ENCODE measurements at regions not wholly inside any gene's neighbourhood (a gene's known extent, or its start where the extent isn't known, plus 50 kb on each side); places are given as distances from the start of the nearest gene placed in this dataset.

DNA sequence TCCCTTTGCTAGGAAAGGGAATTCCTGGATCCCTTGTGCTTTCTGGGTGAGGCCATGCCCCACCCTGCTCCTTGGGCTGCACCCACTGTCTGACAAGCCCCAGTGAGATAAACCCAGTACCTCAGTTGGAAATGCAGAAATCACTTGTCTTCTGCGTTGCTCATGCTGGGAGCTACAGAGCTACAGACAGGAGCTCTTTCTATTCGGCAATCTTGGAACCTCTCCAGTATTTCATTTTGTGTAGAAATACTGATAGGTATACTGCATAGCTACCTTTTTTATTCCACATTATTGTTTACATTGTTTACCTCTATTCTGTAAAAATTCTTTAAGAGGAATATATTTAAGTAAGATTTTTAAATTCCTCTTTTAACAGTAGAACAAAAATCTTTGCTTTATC lies 302.5 kb upstream of the SLITRK5 start:
- Histone ChIP-seq H3K4me1 (ENCODE audit: control insufficient read depth, insufficient read depth, low read length) (no peaks in the 10 kb centered on the region), H3K4me3 (ENCODE audit: low read length) (no peak overlapping the region), H3K27me3 (ENCODE audit: control insufficient read depth, insufficient read depth, low read length) (no peaks in the 10 kb centered on the region), H3K9me3 (ENCODE audit: control insufficient read depth, insufficient read depth, low read length) (no peaks in the 10 kb centered on the region), H3K27ac (ENCODE audit: low read length) (no peak overlapping the region), H3K36me3 (ENCODE audit: control insufficient read depth, insufficient read depth, low read length) (no peaks in the 10 kb centered on the region)
- DNase-seq (no peak), ATAC-seq (no peak)
- H3K27me3 Mint-ChIP-seq (ENCODE audit: low read depth in 2 of 2): no peaks in the 10 kb centered on the region
- no peak overlapping the region for H3K27ac Mint-ChIP-seq
- WGBS (ENCODE audit: insufficient coverage): 100% methylated on average over 1 of the region's 2 CpGs
- H3K36me3 Mint-ChIP-seq: no peaks in the 10 kb centered on the region
- TF ChIP-seq CTCF (IDR thresholded peaks at IDR 0.05): no peak
- H3K4me3 Mint-ChIP-seq: no peak overlapping the region
- no peaks in the 10 kb centered on the region for H3K4me1 Mint-ChIP-seq
- intact Hi-C loops (cut with micrococcal nuclease): no loop called here
- H3K9me3 Mint-ChIP-seq: peaks cover 18 to 22% of the 10 kb centered on the region in 2 donors

GRCh38 chr13:87376081-87376480 lies 295.1 kb upstream of the SLITRK5 start:
- H3K27me3 Mint-ChIP-seq (ENCODE audit: low read depth in 2 of 2): no peaks in the 10 kb centered on the region
- intact Hi-C loops (cut with micrococcal nuclease): no loop called here
- peaks cover 2% of the 10 kb centered on the region for H3K36me3 Mint-ChIP-seq
- Histone ChIP-seq H3K27me3 (ENCODE audit: control insufficient read depth, insufficient read depth, low read length) (no peaks in the 10 kb centered on the region), H3K27ac (ENCODE audit: low read length) (no peak overlapping the region), H3K9me3 (ENCODE audit: control insufficient read depth, insufficient read depth, low read length) (peaks cover 4% of the 10 kb centered on the region), H3K4me1 (ENCODE audit: control insufficient read depth, insufficient read depth, low read length) (no peaks in the 10 kb centered on the region), H3K36me3 (ENCODE audit: control insufficient read depth, insufficient read depth, low read length) (no peaks in the 10 kb centered on the region), H3K4me3 (ENCODE audit: low read length) (no peak overlapping the region)
- H3K9me3 Mint-ChIP-seq: peaks cover 12 to 14% of the 10 kb centered on the region in 2 donors
- no CpG with 5 or more reads among the region's 1 CpG for WGBS (ENCODE audit: insufficient coverage)
- TF ChIP-seq CTCF (IDR thresholded peaks at IDR 0.05): no peak
- no peak for DNase-seq
- H3K4me1 Mint-ChIP-seq: no peaks in the 10 kb centered on the region
- no peak overlapping the region for H3K27ac Mint-ChIP-seq
- no peak for ATAC-seq
- H3K4me3 Mint-ChIP-seq: no peak overlapping the region

DNA sequence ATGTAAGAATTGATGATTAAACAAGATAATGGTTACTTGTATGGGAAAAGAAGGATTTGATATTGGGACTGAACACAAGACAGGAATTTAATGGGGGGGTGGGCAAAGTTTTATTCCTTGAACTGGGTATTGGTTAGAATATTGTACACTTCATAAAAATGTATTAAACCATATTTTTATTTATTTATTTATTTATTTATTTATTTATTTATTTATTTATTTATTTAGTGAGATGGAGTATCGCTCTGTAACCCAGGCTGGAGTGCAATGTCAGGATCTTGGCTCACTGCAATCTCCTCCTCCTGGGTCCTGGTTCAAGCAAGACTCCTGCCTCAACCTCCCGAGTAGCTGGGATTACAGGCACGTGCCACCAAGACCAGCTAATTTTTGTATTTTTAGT lies 287.1 kb upstream of the SLITRK5 start:
- ATAC-seq (no peak), DNase-seq (no peak)
- H3K27me3 ChIP-seq (ENCODE audit: control insufficient read depth, insufficient read depth, low read length): no peaks in the 10 kb centered on the region
- Mint-ChIP-seq H3K4me1 (no peaks in the 10 kb centered on the region), H3K9me3 (peaks cover 18 to 23% of the 10 kb centered on the region in 2 donors), H3K4me3 (no peak overlapping the region), H3K36me3 (peaks cover 5% of the 10 kb centered on the region), H3K27me3 (ENCODE audit: low read depth in 2 of 2) (no peaks in the 10 kb centered on the region), H3K27ac (no peak overlapping the region)
- H3K4me3 ChIP-seq (ENCODE audit: low read length): no peak overlapping the region
- H3K9me3 ChIP-seq (ENCODE audit: control insufficient read depth, insufficient read depth, low read length): no peaks in the 10 kb centered on the region
- WGBS (ENCODE audit: insufficient coverage): 90% methylated on average over 3 of the region's 3 CpGs
- H3K4me1 ChIP-seq (ENCODE audit: control insufficient read depth, insufficient read depth, low read length): no peaks in the 10 kb centered on the region
- no peak overlapping the region for H3K27ac ChIP-seq (ENCODE audit: low read length)
- TF ChIP-seq CTCF (IDR thresholded peaks at IDR 0.05): no peak
- intact Hi-C loops (cut with micrococcal nuclease): no loop called here
- no peaks in the 10 kb centered on the region for H3K36me3 ChIP-seq (ENCODE audit: control insufficient read depth, insufficient read depth, low read length)

- Histone ChIP-seq H3K9me3 (ENCODE audit: control insufficient read depth, insufficient read depth, low read length) (no peaks in the 10 kb centered on the region), H3K4me3 (ENCODE audit: low read length) (no peak overlapping the region), H3K4me1 (ENCODE audit: control insufficient read depth, insufficient read depth, low read length) (no peaks in the 10 kb centered on the region), H3K27me3 (ENCODE audit: control insufficient read depth, insufficient read depth, low read length) (no peaks in the 10 kb centered on the region), H3K36me3 (ENCODE audit: control insufficient read depth, insufficient read depth, low read length) (no peaks in the 10 kb centered on the region), H3K27ac (ENCODE audit: low read length) (no peak overlapping the region)
- Mint-ChIP-seq H3K36me3 (no peaks in the 10 kb centered on the region), H3K9me3 (peaks cover 3 to 13% of the 10 kb centered on the region in 2 donors), H3K27me3 (ENCODE audit: low read depth in 2 of 2) (no peaks in the 10 kb centered on the region), H3K4me1 (no peaks in the 10 kb centered on the region), H3K27ac (no peak overlapping the region), H3K4me3 (no peak overlapping the region)
- DNase-seq (no peak), ATAC-seq (no peak)
- intact Hi-C loops (cut with micrococcal nuclease): no loop called here
- TF ChIP-seq CTCF (IDR thresholded peaks at IDR 0.05): no peak
Observed at GRCh38 chr13:87393358-87393757, 277.8 kb upstream of the SLITRK5 start.
